A673 (cell line): ENCODE measurements at regions not wholly inside any gene's neighbourhood (a gene's known extent, or its start where the extent isn't known, plus 50 kb on each side); places are given as distances from the start of the nearest gene placed in this dataset.

Experiments
- CTCF ChIP-seq: fragments of 300-800, 200-600 bp; sonication (generic); conservative IDR thresholded peaks from 2 replicates; pipeline ENCODE4 v1.5.1; 2017; ENCODE audit warnings: low read depth, mild to moderate bottlenecking, antibody characterized with exemption, low read length, moderate library complexity, mixed read lengths
- EZH2 ChIP-seq: fragments of 200-600 bp; sonication (generic); IDR thresholded peaks from 2 replicates; pipeline ENCODE4 v1.6.1; 2017; ENCODE audit warnings: borderline replicate concordance, low read depth, mild to moderate bottlenecking, mixed read lengths, antibody characterized with exemption, low read length; ENCODE audit not compliant: poor library complexity, severe bottlenecking

DNA sequence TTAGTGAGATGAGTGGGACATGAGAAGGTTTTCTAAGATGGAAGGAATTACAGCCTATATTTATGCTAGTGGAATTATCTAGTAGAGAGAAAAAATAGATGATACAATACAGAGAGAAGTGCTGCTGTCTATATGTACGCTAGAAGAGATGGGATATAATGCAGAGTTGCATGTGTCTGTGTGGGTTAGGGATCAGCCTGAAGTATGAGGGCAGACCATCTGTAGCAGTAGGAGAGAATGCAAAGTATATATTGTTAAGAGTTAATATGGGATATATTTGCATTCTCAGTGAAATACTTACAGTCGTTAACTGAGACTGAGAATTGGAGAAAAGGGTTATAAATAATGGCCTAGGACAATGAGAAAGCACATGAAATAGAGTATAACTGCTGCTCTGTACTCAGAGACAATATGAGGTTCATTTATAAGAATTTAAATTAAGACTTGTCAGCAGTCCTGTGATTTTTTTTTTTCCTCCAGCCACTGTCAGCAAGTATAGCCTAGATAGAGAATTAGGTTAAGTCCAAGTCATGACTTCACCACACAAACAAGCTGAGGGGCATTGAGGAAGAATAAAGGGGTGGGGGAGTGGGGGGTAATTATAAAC lies 77.8 kb downstream of the SLITRK1 start:
- TF ChIP-seq CTCF (no peak), EZH2 (no peak)
